CD4-positive, alpha-beta T cell treated with Interleukin-17A for 1 hour (primary cell): ENCODE measurements at regions not wholly inside any gene's neighbourhood (a gene's known extent, or its start where the extent isn't known, plus 50 kb on each side); places are given as distances from the start of the nearest gene placed in this dataset.

ENCODE experiments used
- DNase-seq: peaks from one replicate; pipeline ENCODE4 v3.0.0-alpha.2; 2020

- no peak for DNase-seq
Observed at GRCh38 chr7:130913639-130914553, 179.9 kb upstream of the KLF14 start.

- DNase-seq: no peak
Observed at GRCh38 chr7:130914554-130915294, 180.7 kb upstream of the KLF14 start.

- no peak for DNase-seq
Observed at GRCh38 chr7:130917669-130918128, 183.7 kb upstream of the KLF14 start.

GRCh38 chr7:130918129-130919052 lies 184.4 kb upstream of the KLF14 start:
- DNase-seq: no peak

- DNase-seq: no peak
Observed at GRCh38 chr7:130919316-130920103, 185.5 kb upstream of the KLF14 start.

- no peak for DNase-seq
Observed at GRCh38 chr7:130920122-130920521, 186.1 kb upstream of the KLF14 start.

- no peak for DNase-seq
Observed at GRCh38 chr7:130921391-130922180, 187.6 kb upstream of the KLF14 start.

- no peak for DNase-seq
Observed at GRCh38 chr7:130922206-130923112, 188.5 kb upstream of the KLF14 start.

- DNase-seq: no peak
Observed at GRCh38 chr7:130923365-130923764, 189.4 kb upstream of the KLF14 start.

GRCh38 chr7:130923930-130924329 lies 189.9 kb upstream of the KLF14 start:
- DNase-seq: no peak

- DNase-seq: no peak
Observed at GRCh38 chr7:130925136-130925794, 191.3 kb upstream of the KLF14 start.

GRCh38 chr7:130926001-130926691 lies 192.1 kb upstream of the KLF14 start:
- DNase-seq: peak; percentile 71

- no peak for DNase-seq
Observed at GRCh38 chr7:130927062-130927461, 193.1 kb upstream of the KLF14 start.

GRCh38 chr7:130927564-130927963 lies 193.6 kb upstream of the KLF14 start:
- DNase-seq: no peak

GRCh38 chr7:130929896-130930659 lies 196.1 kb upstream of the KLF14 start:
- peak; percentile 79 for DNase-seq

GRCh38 chr7:130930681-130931080 lies 196.7 kb upstream of the KLF14 start:
- no peak for DNase-seq

GRCh38 chr7:130931423-130931822 lies 197.4 kb upstream of the KLF14 start:
- no peak for DNase-seq

GRCh38 chr7:130932088-130932487 lies 198.1 kb upstream of the KLF14 start:
- DNase-seq: no peak
